PC-9 (cell line): ENCODE measurements at regions not wholly inside any gene's neighbourhood (a gene's known extent, or its start where the extent isn't known, plus 50 kb on each side); places are given as distances from the start of the nearest gene placed in this dataset.

Experiments used
- CTCF ChIP-seq: fragments of 200-600 bp; sonication (generic); conservative IDR thresholded peaks from 2 replicates; pipeline ENCODE4 v1.6.1; 2017; ENCODE audit warnings: mixed run types, antibody characterized with exemption, mild to moderate bottlenecking, moderate library complexity
- EZH2 ChIP-seq: fragments of 200-600 bp; sonication (generic); IDR thresholded peaks from 2 replicates; pipeline ENCODE4 v1.8.0; 2017; ENCODE audit warnings: antibody characterized with exemption, low read depth

GRCh38 chr2:239735829-239736357 is 289.2 kb downstream of the NDUFA10 start:
- TF ChIP-seq CTCF (no peak), EZH2 (no peak)
